ENCODE measurements at regions not wholly inside any gene's neighbourhood (a gene's known extent, or its start where the extent isn't known, plus 50 kb on each side); places are given as distances from the start of the nearest gene placed in this dataset.

DNA sequence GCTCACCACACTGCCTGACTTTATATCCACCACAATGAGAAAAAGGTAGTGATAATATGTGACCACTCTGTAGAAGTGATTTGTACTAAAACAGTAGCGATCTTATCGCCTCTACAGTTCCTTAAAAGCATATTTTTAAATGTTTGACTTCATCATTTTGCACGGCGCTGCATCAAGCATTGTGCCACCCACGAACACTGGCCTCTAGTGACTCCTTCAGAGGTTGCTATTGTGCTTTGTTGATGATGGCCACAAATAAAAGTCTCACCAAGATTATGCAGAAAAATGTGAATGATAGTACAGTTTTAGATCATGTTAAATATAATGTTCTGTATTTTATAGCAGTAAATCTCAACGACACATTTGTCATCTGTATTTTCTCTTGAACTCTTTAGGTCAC, 186.5 kb upstream of the NCAM2 start:
- TF ChIP-seq CTCF (IDR thresholded peaks at IDR 0.05; ENCODE audit: insufficient read depth, low read depth, low read length), result no peak
- TF ChIP-seq EZH2 (IDR thresholded peaks at IDR 0.05; ENCODE audit: insufficient read depth, low read length), result no peak

Measured in astrocyte (in vitro differentiated cells and primary cell).